ENCODE measurements at regions not wholly inside any gene's neighbourhood (a gene's known extent, or its start where the extent isn't known, plus 50 kb on each side); places are given as distances from the start of the nearest gene placed in this dataset.

GRCh38 chr14:34063470-34064164 is 112.7 kb upstream of the EGLN3 start (continued):
- TF ChIP-seq ETS1 (CRISPR knock-in tag; IDR thresholded peaks at IDR 0.05) (no peak), ZBTB46 (CRISPR knock-in tag; IDR thresholded peaks at IDR 0.05; ENCODE audit: borderline replicate concordance) (no peak), ZNF296 (CRISPR knock-in tag; conservative IDR thresholded peaks at IDR 0.05) (no peak), ZNF280B (CRISPR knock-in tag; IDR thresholded peaks at IDR 0.05; ENCODE audit: borderline replicate concordance) (no peak), SAFB2 (CRISPR knock-in tag; IDR thresholded peaks at IDR 0.05; ENCODE audit: borderline replicate concordance, low read depth) (no peak; the same call in 1 of the 2 replicates), ZNF318 (CRISPR knock-in tag; IDR thresholded peaks at IDR 0.05) (no peak), ZNF569 (CRISPR knock-in tag; IDR thresholded peaks at IDR 0.05; ENCODE audit: borderline replicate concordance) (no peak), ZNF570 (CRISPR knock-in tag; IDR thresholded peaks at IDR 0.05; ENCODE audit: borderline replicate concordance) (no peak)

Measured in HepG2 (cell line).